ENCODE measurements at regions not wholly inside any gene's neighbourhood (a gene's known extent, or its start where the extent isn't known, plus 50 kb on each side); places are given as distances from the start of the nearest gene placed in this dataset.

- TF ChIP-seq GATA3 (IDR thresholded peaks at IDR 0.05; ENCODE audit: low read depth, low read length) (no peak), GATA2 (IDR thresholded peaks at IDR 0.05; ENCODE audit: low read depth, low read length) (no peak)
Measured at GRCh38 chr4:13706120-13706519, 78.6 kb upstream of the BOD1L1 start.

Measured in SH-SY5Y (cell line).